KMS-11 (cell line): ENCODE measurements at regions not wholly inside any gene's neighbourhood (a gene's known extent, or its start where the extent isn't known, plus 50 kb on each side); places are given as distances from the start of the nearest gene placed in this dataset.

Source experiments
- H2AFZ ChIP-seq: fragments of 200-600 bp; sonication (generic); 2 replicates; pipeline ENCODE4 v1.6.1; 2016; ENCODE audit warnings: antibody characterized with exemption, mixed run types, low read depth
- H3K27ac ChIP-seq: fragments of 200-600 bp; sonication (generic); 2 replicates; pipeline ENCODE4 v1.6.1; 2016; ENCODE audit warnings: mild to moderate bottlenecking, mixed run types
- H3K27me3 ChIP-seq: fragments of 200-600 bp; sonication (generic); 2 replicates; pipeline ENCODE4 v1.6.1; 2017; ENCODE audit warnings: mild to moderate bottlenecking, low read depth, mixed run types, moderate library complexity; ENCODE audit not compliant: insufficient read depth
- H3K36me3 ChIP-seq: fragments of 200-600 bp; sonication (generic); 2 replicates; pipeline ENCODE4 v1.6.1; 2017; ENCODE audit warnings: mild to moderate bottlenecking, mixed run types; ENCODE audit not compliant: insufficient read depth
- H3K4me1 ChIP-seq: fragments of 200-600 bp; sonication (generic); 2 replicates; pipeline ENCODE4 v1.6.1; 2016; ENCODE audit warnings: mild to moderate bottlenecking, low read depth, mixed run types; ENCODE audit not compliant: poor library complexity, severe bottlenecking
- H3K4me2 ChIP-seq: fragments of 200-600 bp; sonication (generic); 2 replicates; pipeline ENCODE4 v1.7.0; 2016; ENCODE audit warnings: mild to moderate bottlenecking, mixed run types
- H3K4me3 ChIP-seq: fragments of 200-600 bp; sonication (generic); IDR thresholded peaks from 2 replicates; pipeline ENCODE4 v1.6.1; 2017; ENCODE audit warnings: low read depth, low read length, mixed read lengths; ENCODE audit not compliant: insufficient read depth
- H3K79me2 ChIP-seq: fragments of 200-600 bp; sonication (generic); 2 replicates; pipeline ENCODE4 v1.6.1; 2016; ENCODE audit warnings: low read depth, mixed run types; ENCODE audit not compliant: insufficient read depth
- H3K9ac ChIP-seq: fragments of 200-600 bp; sonication (generic); 2 replicates; pipeline ENCODE4 v1.6.1; 2016; ENCODE audit warnings: mild to moderate bottlenecking, mixed run types
- H4K20me1 ChIP-seq: fragments of 200-600 bp; sonication (generic); 2 replicates; pipeline ENCODE4 v1.6.1; 2016; ENCODE audit warnings: mild to moderate bottlenecking, mixed run types; ENCODE audit not compliant: insufficient read depth
- TF ChIP-seq, protein P1 (sequence below): fragments of 200-600 bp; sonication (generic); conservative IDR thresholded peaks from 2 replicates; pipeline ENCODE4 v1.6.1; 2017; ENCODE audit warnings: low read depth, mild to moderate bottlenecking, antibody characterized with exemption, low read length, moderate library complexity, mixed read lengths

DNA sequence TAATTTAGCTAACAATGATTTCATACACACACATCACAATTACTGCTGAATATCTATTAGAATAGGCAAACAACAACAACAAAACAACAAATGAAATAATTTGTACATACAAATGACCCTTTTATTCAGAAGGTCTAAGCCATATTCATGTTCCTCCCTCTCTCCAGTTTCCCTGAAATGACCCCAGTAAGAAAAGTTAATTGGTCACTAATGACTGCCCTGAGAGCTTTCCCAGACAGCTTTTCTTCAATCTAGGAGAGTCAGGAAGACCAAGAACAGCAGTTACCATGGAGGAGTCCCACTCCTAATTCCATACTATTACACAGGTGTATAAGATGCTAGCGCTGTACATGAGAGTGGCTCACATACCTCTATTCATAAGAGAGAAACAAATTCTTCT, 121.2 kb upstream of the GRIP1 start:
- Histone ChIP-seq H4K20me1 (no peaks in the 10 kb centered on the region), H3K9ac (no peak overlapping the region), H3K4me1 (no peaks in the 10 kb centered on the region), H3K79me2 (no peaks in the 10 kb centered on the region), H3K4me3 (no peak overlapping the region), H3K4me2 (no peak overlapping the region), H3K27ac (no peak overlapping the region), H3K36me3 (no peaks in the 10 kb centered on the region), H3K27me3 (no peaks in the 10 kb centered on the region), H2AFZ (no peak overlapping the region)
- TF ChIP-seq, protein P1, sequence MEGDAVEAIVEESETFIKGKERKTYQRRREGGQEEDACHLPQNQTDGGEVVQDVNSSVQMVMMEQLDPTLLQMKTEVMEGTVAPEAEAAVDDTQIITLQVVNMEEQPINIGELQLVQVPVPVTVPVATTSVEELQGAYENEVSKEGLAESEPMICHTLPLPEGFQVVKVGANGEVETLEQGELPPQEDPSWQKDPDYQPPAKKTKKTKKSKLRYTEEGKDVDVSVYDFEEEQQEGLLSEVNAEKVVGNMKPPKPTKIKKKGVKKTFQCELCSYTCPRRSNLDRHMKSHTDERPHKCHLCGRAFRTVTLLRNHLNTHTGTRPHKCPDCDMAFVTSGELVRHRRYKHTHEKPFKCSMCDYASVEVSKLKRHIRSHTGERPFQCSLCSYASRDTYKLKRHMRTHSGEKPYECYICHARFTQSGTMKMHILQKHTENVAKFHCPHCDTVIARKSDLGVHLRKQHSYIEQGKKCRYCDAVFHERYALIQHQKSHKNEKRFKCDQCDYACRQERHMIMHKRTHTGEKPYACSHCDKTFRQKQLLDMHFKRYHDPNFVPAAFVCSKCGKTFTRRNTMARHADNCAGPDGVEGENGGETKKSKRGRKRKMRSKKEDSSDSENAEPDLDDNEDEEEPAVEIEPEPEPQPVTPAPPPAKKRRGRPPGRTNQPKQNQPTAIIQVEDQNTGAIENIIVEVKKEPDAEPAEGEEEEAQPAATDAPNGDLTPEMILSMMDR, result no peak

DNA sequence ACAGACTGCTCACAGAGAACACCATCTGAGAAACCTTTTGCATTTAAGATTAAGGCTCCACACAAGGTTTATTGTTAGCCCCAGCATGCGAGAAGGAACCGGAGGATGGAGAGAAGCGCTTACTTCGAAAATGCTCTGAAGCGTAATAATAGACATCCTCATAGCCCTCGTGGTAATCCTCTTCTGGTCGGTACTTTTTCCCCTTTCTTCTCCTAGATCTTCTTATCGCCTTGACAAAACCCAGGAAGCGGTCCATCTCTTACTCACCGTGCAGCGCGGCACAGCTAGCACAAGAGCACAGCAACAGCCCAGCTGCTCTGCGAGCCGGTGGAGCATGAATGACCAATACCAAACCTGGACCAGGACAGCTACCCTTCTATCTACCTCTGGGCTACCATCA, 125.1 kb upstream of the GRIP1 start:
- TF ChIP-seq, protein P1, result no peak
- Histone ChIP-seq H3K79me2 (no peaks in the 10 kb centered on the region), H3K4me2 (no peak overlapping the region), H3K27me3 (no peaks in the 10 kb centered on the region), H3K4me1 (no peaks in the 10 kb centered on the region), H3K36me3 (no peaks in the 10 kb centered on the region), H3K27ac (no peak overlapping the region), H4K20me1 (no peaks in the 10 kb centered on the region), H2AFZ (no peak overlapping the region), H3K4me3 (no peak overlapping the region), H3K9ac (no peak overlapping the region)

DNA sequence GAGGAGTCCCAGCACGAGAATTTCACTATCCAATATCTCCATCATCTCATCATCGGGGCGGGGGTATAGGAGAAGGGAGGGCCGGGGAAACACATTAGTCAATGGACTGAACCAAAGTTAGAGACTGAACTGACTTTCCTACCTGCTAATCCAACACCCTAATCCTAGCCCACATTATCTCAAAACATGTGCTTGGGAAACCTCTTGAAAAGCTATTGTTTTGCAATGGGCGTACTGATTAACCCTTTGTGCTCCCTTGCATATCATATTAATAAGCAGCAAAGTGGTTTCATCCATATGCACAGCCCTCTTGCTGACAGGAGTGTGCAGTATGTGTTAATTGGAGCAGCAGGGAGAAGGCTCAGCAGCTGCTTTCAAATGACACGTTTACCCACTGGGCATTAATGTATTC, 125.7 kb upstream of the GRIP1 start:
- H3K36me3 ChIP-seq, result no peaks in the 10 kb centered on the region
- no peaks in the 10 kb centered on the region for H3K27me3 ChIP-seq
- H3K4me1 ChIP-seq, result no peaks in the 10 kb centered on the region
- TF ChIP-seq, protein P1, result no peak
- H3K27ac ChIP-seq, result no peak overlapping the region
- H4K20me1 ChIP-seq, result no peaks in the 10 kb centered on the region
- no peak overlapping the region for H2AFZ ChIP-seq
- H3K79me2 ChIP-seq, result no peaks in the 10 kb centered on the region
- no peak overlapping the region for H3K4me2 ChIP-seq
- H3K4me3 ChIP-seq, result no peak overlapping the region
- no peak overlapping the region for H3K9ac ChIP-seq

DNA sequence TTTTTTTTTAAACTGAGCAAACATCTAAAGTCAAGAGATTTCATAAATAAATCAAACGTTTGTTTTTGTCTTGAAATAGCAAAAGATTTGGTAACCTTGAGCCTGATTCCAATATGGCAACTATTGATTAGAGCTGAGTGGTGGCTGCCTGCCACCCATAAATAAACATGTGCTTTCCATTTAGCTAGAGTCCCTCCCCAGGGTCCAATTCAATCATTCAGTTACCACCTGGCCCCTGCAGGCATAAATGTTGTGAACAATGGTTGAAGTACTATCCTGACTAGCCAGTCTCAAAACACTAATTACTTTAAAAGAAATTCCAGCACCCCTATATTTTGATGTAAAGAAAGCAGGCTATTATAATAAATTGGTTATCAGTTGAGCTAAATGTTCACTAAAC, 129.7 kb upstream of the GRIP1 start:
- Histone ChIP-seq H3K27me3 (no peaks in the 10 kb centered on the region), H3K9ac (no peak overlapping the region), H3K79me2 (no peaks in the 10 kb centered on the region), H2AFZ (no peak overlapping the region), H3K4me2 (no peak overlapping the region), H3K4me3 (no peak overlapping the region), H4K20me1 (no peaks in the 10 kb centered on the region), H3K36me3 (no peaks in the 10 kb centered on the region), H3K27ac (no peak overlapping the region), H3K4me1 (no peaks in the 10 kb centered on the region)
- TF ChIP-seq, protein P1, result no peak
